Neural progenitor cell (in vitro differentiated cells): ENCODE measurements at regions not wholly inside any gene's neighbourhood (a gene's known extent, or its start where the extent isn't known, plus 50 kb on each side); places are given as distances from the start of the nearest gene placed in this dataset.
A peak's percentile ranks its signal among the peaks of the same experiment; 100 is the strongest.

Experiments used
- DNase-seq: peaks from one replicate; pipeline ENCODE4 v3.0.0-alpha.2; 2016; ENCODE audit warnings: low spot score
- H2AFZ ChIP-seq: fragments of 200-600 bp; sonication (generic); replicated peaks from 2 replicates; pipeline ENCODE4 v1.6.1; 2016; ENCODE audit warnings: antibody characterized with exemption
- H3F3A ChIP-seq: fragments of 200-600 bp; sonication (generic); 2 replicates; pipeline ENCODE4 v1.6.1; 2016; ENCODE audit warnings: antibody characterized with exemption, low read depth
- H3K27ac ChIP-seq: fragments of 200-600 bp; sonication (generic); 2 replicates; pipeline ENCODE4 v1.5.1; 2016; ENCODE audit warnings: mild to moderate bottlenecking
- H3K27me3 ChIP-seq: fragments of 200-600 bp; sonication (generic); 2 replicates; pipeline ENCODE4 v1.6.1; 2016; ENCODE audit warnings: mild to moderate bottlenecking, moderate library complexity
- H3K36me3 ChIP-seq: fragments of 200-600 bp; sonication (generic); 2 replicates; pipeline ENCODE4 v1.5.1; 2016
- H3K4me1 ChIP-seq: fragments of 200-600 bp; sonication (generic); 2 replicates; pipeline ENCODE4 v1.6.1; 2016; ENCODE audit warnings: mixed run types
- H3K4me2 ChIP-seq: fragments of 200-600 bp; sonication (generic); 2 replicates; pipeline ENCODE4 v1.6.1; 2016
- H3K4me3 ChIP-seq: fragments of 200-600 bp; sonication (generic); 2 replicates; pipeline ENCODE4 v1.5.1; 2016
- H3K79me2 ChIP-seq: fragments of 200-600 bp; sonication (generic); 2 replicates; pipeline ENCODE4 v1.6.1; 2016; ENCODE audit warnings: low read depth
- H3K9ac ChIP-seq: fragments of 200-600 bp; sonication (generic); 2 replicates; pipeline ENCODE4 v1.6.1; 2016
- H3K9me3 ChIP-seq: fragments of 200-600 bp; sonication (generic); 2 replicates; pipeline ENCODE4 v1.5.1; 2016; ENCODE audit warnings: low read depth
- H4K20me1 ChIP-seq: fragments of 200-600 bp; sonication (generic); 2 replicates; pipeline ENCODE4 v1.6.1; 2016; ENCODE audit warnings: low read depth
- H3K27ac Mint-ChIP-seq: 3 replicates; pipeline ENCODE4 v1.8.0; 2021; ENCODE audit warnings: mixed read lengths
- H3K27me3 Mint-ChIP-seq: 2 replicates; pipeline ENCODE4 v1.8.0; 2022; ENCODE audit warnings: low read depth, mild to moderate bottlenecking, inconsistent platforms, moderate library complexity, mixed read lengths; ENCODE audit not compliant: insufficient read depth
- H3K36me3 Mint-ChIP-seq: 3 replicates; pipeline ENCODE4 v1.8.0; 2021; ENCODE audit warnings: mixed read lengths
- H3K4me1 Mint-ChIP-seq: 3 replicates; pipeline ENCODE4 v1.8.0; 2021; ENCODE audit warnings: mixed read lengths
- H3K4me3 Mint-ChIP-seq: 3 replicates; pipeline ENCODE4 v1.8.0; 2021; ENCODE audit warnings: mild to moderate bottlenecking, moderate library complexity, mixed read lengths
- H3K9me3 Mint-ChIP-seq: 3 replicates; pipeline ENCODE4 v1.8.0; 2020; ENCODE audit warnings: mixed read lengths
- EZH2 ChIP-seq: fragments of 200-600 bp; sonication (generic); IDR thresholded peaks from 2 replicates; pipeline ENCODE4 v1.6.1; 2017; ENCODE audit warnings: antibody characterized with exemption, mild to moderate bottlenecking, moderate library complexity
- EZH2phosphoT487 ChIP-seq: fragments of 200-600 bp; sonication (generic); IDR thresholded peaks from 2 replicates; pipeline ENCODE4 v1.6.1; 2017; ENCODE audit warnings: antibody characterized with exemption
- TF ChIP-seq, protein P1 (sequence below): fragments of 200-600 bp; sonication (generic); IDR thresholded peaks from 2 replicates; pipeline ENCODE4 v1.5.1; 2017; ENCODE audit warnings: antibody characterized with exemption, mild to moderate bottlenecking

DNA sequence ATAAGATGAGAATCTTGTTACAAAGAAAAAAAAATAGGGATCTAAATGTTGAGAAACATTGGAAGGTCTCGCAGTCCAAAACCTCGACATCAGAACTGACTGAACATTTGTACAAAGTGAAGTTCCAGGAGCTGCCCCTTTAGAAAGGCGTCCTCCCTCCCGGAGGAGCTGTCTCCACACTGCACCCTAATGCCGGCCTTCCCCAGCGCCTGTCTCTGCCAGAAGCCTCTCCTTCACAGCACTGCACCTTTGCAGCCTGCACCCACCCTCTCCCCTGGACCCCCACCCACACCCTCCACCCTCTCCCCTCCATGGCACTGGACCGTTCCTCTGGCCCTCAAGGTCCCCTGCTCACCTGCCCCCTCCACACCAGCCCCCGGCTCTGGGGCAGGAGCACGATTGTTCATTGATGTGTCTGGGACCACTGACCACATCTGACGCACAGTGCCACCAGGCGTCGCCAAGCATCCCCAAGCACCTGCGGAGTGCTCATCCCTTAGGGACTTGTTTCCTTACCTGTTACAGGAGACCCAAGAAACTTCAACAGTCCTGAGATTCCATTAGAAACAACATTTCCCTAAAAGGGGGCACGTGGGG is 90.3 kb upstream of the SNTG2 start:
- Histone ChIP-seq H3K4me1 (peaks cover 7% of the 10 kb centered on the region), H3K4me2 (no peak overlapping the region), H3F3A (no peaks in the 10 kb centered on the region), H2AFZ (no peak overlapping the region), H3K27me3 (no peaks in the 10 kb centered on the region), H4K20me1 (no peaks in the 10 kb centered on the region), H3K4me3 (no peak overlapping the region), H3K9ac (no peak overlapping the region), H3K36me3 (no peaks in the 10 kb centered on the region), H3K27ac (no peak overlapping the region), H3K79me2 (no peaks in the 10 kb centered on the region), H3K9me3 (no peaks in the 10 kb centered on the region)
- DNase-seq: peak; percentile 51
- H3K27me3 Mint-ChIP-seq: peaks cover 7% of the 10 kb centered on the region
- no peak overlapping the region for H3K27ac Mint-ChIP-seq
- TF ChIP-seq EZH2 (no peak), EZH2phosphoT487 (no peak)
- TF ChIP-seq, protein P1, sequence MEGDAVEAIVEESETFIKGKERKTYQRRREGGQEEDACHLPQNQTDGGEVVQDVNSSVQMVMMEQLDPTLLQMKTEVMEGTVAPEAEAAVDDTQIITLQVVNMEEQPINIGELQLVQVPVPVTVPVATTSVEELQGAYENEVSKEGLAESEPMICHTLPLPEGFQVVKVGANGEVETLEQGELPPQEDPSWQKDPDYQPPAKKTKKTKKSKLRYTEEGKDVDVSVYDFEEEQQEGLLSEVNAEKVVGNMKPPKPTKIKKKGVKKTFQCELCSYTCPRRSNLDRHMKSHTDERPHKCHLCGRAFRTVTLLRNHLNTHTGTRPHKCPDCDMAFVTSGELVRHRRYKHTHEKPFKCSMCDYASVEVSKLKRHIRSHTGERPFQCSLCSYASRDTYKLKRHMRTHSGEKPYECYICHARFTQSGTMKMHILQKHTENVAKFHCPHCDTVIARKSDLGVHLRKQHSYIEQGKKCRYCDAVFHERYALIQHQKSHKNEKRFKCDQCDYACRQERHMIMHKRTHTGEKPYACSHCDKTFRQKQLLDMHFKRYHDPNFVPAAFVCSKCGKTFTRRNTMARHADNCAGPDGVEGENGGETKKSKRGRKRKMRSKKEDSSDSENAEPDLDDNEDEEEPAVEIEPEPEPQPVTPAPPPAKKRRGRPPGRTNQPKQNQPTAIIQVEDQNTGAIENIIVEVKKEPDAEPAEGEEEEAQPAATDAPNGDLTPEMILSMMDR: peak; percentile 38
- peaks cover 26% of the 10 kb centered on the region for H3K4me1 Mint-ChIP-seq
- H3K4me3 Mint-ChIP-seq: no peak overlapping the region
- no peaks in the 10 kb centered on the region for H3K9me3 Mint-ChIP-seq
- no peaks in the 10 kb centered on the region for H3K36me3 Mint-ChIP-seq

DNA sequence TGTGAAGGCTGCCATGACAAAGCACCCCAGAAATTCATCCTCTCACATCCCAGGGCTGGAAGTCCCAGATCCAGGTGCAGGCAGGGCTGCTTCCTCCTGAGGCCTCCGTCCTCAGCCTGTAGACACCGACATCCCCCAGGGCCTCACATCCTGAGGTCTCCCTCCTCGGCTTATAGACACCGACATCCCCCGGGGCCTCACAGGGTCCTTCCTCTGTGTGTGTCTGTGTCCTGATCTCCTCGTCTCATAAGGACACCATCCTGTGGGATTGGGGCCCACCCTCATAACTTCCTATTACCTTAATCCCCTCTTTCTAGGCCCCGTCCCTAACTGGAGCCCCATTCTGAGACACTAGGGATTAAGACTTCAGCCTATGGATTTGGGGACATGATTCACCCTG is 92.0 kb upstream of the SNTG2 start:
- no peak for DNase-seq
- Histone ChIP-seq H4K20me1 (no peaks in the 10 kb centered on the region), H3K27ac (no peak overlapping the region), H3K79me2 (no peaks in the 10 kb centered on the region), H3F3A (no peaks in the 10 kb centered on the region), H3K27me3 (no peaks in the 10 kb centered on the region), H2AFZ (no peak overlapping the region), H3K4me1 (peaks cover 7% of the 10 kb centered on the region), H3K9ac (no peak overlapping the region), H3K4me2 (no peak overlapping the region), H3K9me3 (no peaks in the 10 kb centered on the region), H3K4me3 (no peak overlapping the region), H3K36me3 (no peaks in the 10 kb centered on the region)
- Mint-ChIP-seq H3K36me3 (no peaks in the 10 kb centered on the region), H3K4me1 (peaks cover 29% of the 10 kb centered on the region), H3K9me3 (peaks cover 3% of the 10 kb centered on the region), H3K27ac (no peak overlapping the region), H3K27me3 (peaks cover 9% of the 10 kb centered on the region), H3K4me3 (no peak overlapping the region)
- TF ChIP-seq, protein P1: no peak

DNA sequence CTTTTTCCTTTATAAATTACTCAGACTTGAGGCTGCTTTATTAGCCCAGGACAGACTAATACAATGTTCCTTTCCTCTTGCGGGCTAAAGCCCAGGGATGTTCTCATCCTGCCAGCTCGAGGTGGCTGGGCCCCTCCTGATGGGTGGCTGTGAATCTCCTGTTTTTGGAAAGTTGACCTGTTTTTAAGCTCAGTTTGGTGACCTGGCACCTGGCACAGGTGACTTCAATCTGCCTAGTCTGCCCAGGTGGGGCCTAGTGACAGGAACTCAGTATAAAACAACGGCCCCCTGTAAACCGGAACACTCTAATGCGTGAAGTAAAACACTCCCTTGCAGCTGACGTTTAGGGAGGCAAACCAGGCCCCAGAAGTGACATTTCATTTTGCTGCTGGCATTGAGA is 92.7 kb upstream of the SNTG2 start:
- H3K79me2 ChIP-seq: no peaks in the 10 kb centered on the region
- peaks cover 7% of the 10 kb centered on the region for H3K4me1 ChIP-seq
- H3K4me3 Mint-ChIP-seq: no peak overlapping the region
- no peaks in the 10 kb centered on the region for H3K27me3 ChIP-seq
- H3K4me3 ChIP-seq: no peak overlapping the region
- no peaks in the 10 kb centered on the region for H3K36me3 ChIP-seq
- H3K9me3 Mint-ChIP-seq: peaks cover 3% of the 10 kb centered on the region
- H3K4me1 Mint-ChIP-seq: peaks cover 29% of the 10 kb centered on the region
- H3K36me3 Mint-ChIP-seq: no peaks in the 10 kb centered on the region
- no peak overlapping the region for H2AFZ ChIP-seq
- H3K27ac ChIP-seq: no peak overlapping the region
- TF ChIP-seq EZH2phosphoT487: no peak
- TF ChIP-seq, protein P1: no peak
- no peak for TF ChIP-seq EZH2
- no peak overlapping the region for H3K9ac ChIP-seq
- H3F3A ChIP-seq: no peaks in the 10 kb centered on the region
- no peak overlapping the region for H3K27ac Mint-ChIP-seq
- H3K4me2 ChIP-seq: no peak overlapping the region
- H4K20me1 ChIP-seq: no peaks in the 10 kb centered on the region
- H3K9me3 ChIP-seq: no peaks in the 10 kb centered on the region
- peaks cover 9% of the 10 kb centered on the region for H3K27me3 Mint-ChIP-seq
- DNase-seq: no peak
